ENCODE measurements at regions not wholly inside any gene's neighbourhood (a gene's known extent, or its start where the extent isn't known, plus 50 kb on each side); places are given as distances from the start of the nearest gene placed in this dataset.

DNA sequence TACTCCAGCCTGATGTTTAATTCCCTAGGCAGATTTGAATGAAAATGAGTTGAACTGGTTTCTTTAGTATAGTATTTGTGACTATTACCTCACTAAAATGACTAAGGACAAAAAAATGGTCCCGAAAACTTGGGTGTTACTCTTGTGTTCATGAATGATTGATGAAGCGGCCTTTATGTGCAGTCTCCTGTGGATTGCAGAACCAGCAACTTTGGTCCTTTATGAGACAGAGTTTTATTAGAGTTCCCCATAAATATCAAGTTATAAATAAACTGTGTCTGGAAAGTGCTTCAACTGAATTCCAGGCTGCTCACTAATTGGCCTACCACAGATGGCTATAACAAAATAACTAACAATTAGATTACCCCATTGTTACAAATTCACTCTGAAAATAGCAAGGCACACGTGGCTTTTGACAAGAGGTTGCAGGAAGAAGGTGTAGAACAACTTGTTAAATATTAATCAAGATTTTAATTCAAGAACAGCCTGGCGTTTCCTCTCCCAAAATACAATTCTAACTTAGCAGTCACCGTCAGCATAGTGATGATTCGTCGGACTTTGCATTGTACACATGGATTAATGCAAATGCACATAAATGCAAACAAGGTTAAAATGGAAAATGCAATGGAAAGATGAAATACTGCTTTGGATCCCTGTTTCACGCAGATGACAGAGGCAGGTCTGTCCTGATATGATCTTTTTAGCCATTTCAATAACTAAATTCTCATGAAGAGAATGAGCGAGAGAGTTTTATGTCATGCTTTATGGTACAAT is 567.3 kb upstream of the ZNF717 start:
- DNase-seq: no peak

DNA sequence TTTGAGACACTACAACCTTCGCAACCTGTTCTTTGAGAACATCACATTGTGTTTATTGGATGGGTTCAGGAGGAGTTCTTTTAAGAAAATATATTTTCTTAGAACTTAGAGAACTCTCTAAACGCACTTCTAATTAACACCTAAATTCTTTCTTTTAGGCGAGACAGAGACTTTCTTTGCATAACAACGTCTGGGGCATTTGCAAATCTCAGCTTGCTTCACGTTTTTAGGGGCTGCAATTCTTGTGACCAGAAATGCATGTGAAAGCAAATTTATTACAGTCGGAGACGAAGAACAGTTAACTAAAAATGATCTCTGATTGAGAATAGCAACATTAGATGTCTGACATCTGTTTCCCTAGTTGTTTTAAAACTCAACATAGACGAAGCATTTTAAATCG is 568.3 kb upstream of the ZNF717 start:
- no peak for DNase-seq

DNA sequence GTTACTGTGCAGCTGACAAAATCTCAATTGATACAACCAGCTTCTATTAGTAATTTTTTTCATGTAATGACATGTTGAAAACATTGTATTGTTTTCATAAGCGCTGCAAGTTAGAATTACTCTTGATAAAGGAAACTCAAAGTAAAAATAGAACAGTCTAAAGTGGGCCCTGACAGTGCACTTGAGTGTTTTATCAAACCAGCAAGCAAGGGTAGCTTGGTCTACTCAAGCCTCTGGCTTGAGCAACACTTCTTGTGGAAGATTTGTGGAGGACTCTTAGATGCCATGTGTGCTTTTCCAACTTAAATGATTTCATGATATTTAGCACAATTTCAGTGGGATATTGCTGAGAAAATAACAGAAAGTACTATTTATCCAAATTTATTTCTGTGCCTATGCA is 575.7 kb upstream of the ZNF717 start:
- no peak for DNase-seq

DNA sequence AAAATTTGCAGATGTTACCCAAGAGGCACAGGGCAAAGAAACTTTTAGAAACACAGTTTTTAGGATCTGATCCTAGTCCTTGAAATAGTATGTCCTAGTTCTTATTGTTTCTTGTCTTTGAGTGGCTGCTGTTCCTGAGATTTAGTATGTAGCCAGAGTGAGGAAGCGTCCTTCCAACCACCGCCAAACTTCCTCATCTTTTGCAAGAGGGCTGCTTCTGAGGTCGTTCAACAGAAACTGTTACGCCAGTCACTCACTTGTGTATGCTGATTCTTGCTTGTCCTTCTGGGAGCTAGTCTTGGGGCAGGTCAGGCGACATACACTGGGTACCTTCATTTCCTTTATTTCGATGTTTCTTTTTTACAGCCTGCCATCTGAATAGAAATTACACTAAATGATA is 577.3 kb upstream of the ZNF717 start:
- no peak for DNase-seq

DNA sequence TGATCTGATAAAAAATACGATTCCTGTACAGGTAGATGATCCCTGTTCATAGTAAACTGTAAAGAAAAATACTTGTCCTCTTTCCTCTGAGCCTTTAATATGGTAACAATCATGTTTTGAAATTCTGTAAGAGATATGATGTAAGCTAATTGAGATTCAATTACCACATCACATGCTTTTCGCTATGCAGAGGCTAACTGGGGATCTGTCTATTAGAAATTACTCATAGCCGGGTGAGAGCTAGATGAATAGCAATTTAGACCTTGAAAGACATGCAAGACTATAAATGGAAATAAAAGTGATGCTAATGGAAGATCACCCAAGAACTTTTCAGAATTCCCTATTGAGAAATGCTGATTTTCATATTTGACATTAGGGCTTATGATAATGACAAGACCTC is 579.9 kb upstream of the ZNF717 start:
- no peak for DNase-seq

DNA sequence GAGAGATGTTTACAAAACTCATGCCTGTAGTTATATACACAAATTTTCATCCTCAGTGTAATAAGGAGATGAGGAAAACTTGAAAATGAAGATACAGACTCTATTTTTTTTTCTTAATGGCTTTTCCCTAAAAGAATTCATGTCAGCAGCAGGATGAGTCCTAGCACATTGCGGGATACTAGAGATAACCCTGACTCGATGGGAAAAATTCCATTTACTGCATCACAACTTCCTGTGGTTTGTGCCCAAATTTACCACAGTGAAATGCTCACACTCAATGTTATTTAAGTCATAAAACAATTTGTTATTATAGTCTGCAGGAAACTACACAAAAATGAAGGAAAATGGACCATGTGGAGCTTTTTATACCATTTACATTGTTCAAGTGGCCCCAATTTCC is 581.9 kb upstream of the ZNF717 start:
- no peak for DNase-seq

DNA sequence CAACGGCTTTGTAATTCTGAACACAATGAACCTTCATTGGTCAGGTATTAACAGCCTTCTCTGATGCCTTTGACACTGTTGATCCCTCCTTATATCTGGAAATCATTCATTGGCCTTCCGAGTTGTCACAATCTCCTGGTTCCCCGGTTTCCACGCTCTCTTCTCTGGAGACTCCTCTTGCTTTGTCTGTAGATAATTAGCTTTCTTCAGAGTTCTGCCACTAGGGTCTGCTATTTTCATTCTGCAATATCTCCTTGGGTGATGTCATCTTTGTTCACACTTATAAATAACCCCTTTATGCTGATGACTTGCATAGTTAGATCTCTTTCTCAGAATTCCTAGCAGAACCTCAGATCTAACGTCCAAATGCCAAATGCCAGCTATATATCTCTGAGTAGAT is 583.8 kb upstream of the ZNF717 start:
- no peak for DNase-seq

DNA sequence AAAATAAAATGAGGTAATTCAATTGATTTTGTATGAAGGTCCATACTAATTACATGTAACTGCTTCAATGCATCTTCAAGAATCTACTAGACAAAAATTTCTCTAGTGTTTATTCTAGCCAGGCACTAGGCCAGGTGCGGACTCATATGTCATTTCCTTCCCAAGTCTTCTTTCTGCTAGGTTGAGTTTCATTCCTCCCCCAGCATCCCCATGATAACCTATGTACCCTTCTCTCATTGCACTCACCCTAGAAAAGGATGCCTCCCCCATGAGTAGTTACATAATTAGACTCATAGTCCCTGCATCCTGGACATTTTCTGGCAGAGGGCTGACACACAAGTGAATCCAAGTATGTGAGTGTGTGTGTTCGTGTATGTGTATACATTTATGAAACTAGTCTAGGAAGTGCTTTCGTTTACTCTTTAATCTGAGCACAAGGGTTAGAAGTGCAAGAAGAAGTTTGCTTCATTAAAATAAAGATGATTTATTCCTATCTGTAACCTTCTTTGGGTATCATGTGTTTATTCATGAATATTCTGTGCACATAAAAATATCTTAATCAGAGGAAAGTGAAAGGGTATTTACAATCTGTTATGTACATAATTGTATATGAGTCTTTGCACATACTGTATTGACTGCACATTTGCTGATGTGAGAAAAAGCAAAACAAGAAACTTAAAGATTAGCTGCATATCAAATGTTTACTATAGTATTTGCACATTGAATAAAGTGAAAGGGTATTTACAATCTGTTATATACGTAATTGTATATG is 585.6 kb upstream of the ZNF717 start:
- no peak for DNase-seq

DNA sequence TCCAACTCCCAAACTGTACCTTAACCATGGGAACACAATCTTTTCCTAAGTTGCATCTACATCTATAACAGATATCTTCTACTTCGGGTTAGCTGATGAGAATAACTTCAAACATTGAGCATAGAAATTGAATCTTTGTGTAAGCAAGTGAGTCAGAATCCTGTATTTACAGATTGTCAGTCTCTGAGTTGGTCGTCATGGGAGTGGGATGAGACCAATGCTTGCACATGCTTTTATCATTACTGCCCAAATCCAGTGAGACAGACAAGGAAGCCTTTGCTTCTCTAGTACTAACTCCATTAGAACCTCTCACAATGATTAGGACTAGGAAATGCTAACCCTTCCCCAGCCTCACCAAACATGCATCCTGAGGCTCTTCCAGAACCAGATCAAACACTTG is 587.1 kb upstream of the ZNF717 start:
- no peak for DNase-seq

DNA sequence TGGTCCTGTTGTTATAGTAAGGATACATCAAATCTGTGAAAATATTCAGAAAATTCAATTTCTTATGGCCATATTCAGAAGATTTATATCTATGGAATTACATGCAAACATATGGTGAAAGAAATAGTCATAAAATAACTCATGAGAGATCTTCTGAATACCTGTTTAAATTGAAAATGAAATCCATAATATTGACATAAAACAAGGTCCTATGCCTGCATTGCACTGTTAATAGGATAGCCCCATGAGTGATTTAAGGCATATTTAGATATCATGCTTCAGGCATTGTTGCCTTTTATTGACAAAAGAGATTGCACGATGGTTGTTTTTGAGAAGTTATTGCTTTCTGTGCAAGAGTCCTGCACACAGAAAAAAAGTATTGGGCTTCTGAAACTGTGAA is 591.7 kb upstream of the ZNF717 start:
- DNase-seq: no peak

DNA sequence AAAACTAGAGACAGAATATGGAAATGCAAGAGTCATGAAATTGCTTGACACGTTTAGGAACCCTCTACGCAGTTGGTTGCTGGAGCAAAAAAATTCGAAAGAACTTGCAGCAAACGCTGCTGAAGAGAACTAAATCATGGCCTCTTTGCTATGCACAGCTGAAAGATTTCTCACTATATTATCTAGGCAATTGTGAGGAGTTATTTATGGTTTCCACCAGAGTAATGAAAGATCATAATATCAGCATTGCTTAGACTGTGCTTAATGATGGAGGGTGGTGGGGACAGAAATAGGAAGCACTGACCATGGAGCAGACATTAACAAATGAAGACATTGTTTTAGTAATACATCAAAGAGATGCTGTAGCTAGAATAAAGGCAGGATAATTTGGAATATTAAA is 593.4 kb upstream of the ZNF717 start:
- no peak for DNase-seq

DNA sequence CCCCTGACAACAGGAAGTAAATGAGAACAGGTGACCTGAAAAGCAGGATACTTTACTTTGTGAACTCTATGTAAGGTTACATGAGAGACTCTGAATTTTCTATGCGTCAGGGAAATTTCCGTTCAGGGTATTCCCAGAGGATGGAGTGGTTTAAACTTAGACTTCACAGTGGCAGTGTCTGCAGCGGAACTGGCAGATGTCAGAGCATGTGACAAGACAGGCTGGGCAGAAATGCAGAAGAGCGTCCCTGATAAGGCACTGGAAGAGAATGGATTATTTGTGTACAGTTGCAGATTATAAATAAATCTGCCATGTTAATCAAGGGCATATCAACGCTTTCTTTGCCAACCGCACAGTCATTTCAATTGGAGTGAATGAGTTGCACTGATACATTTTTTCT is 598.4 kb upstream of the ZNF717 start:
- no peak for DNase-seq

DNA sequence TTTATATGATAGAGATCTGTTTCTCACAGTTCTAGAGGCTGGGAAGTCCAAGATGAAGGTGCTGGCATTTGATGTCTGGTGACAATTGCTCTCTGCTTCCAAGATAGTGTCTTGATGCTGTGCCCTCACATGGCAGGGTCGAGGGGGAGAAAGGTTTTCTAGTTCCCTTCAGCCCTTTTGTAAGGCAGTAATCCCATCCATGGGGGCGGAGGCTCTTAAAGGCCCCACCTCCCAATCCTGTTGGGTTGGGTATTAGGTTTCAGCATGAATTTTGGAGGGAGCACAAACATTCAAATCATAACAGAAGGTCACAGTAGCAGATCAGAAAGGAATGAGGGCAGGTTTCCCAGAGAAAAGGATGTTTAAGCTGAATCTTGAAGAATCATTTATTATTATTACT is 601.7 kb upstream of the ZNF717 start:
- no peak for DNase-seq

DNA sequence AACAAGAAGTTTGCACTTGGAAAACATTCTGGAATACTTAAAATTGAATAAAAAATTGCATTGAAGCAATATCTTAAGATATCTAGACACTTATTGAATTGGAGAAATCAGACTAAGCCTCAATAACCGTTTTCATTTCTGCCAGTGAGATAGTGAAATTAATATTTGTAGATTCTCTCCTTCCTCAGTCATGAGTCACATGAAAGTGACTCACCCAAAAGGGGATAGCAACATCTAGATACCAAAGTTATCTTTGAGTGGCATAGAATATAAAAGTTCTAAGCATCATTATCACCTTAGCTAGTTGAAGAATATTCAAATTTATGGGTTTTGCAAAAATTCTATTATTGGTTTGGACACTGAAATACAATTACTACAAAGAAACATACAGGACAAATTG is 614.8 kb upstream of the ZNF717 start:
- DNase-seq: no peak

DNA sequence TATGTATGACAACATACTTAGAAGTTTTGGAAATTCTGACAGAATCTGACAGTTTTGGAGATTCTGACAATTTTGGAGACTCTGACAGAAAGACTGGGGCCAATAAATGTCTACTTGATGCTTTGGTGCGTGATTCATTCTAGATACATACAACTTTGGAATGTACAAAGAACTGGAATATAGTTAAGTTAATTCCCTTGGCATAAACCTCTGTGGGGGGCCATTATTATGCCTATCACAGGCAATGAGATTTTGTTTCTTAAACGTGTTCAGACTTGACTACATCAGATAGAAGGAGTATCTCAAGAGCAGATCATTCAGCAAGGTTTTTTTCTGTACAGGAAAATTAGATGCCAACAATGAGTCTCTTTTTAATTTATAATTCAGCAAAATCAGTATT is 617.6 kb upstream of the ZNF717 start:
- no peak for DNase-seq

DNA sequence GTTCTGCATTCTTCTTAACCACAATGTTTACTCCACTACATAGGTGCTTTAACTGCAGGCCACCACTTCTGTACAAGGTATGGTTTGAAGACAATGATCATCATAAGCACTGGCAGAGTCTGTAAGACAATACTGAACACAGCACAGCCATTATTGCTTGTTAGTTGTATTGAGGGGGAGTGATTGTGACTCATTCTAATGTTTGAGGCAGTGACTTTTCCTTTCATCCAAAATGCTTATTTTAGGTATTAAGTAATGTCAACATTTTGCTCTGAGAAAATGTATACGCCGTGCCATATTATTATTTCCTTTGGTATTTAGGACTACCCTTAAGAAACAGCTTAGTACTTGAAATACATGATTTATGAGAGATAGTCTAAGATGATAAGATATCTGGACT is 618.2 kb upstream of the ZNF717 start:
- no peak for DNase-seq

DNA sequence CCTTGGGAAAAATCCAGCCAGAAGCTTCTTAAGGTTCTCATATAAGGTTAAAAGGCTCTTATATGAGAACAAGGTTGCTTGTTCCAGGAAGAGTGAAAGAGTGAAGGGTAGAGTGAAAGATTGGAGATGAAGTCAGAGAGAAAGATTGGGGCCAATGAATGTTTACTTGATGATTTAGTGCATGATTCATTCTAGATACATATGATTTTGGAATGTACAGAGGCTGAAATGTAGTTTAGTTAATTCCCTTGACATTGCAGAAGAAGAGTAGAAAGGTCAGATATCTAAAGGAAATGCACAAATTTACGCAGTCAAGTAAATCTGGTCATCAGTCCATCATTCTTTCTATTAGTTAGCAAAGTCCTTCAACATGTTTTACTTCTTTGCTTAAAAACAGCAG is 619.8 kb upstream of the ZNF717 start:
- DNase-seq: no peak

DNA sequence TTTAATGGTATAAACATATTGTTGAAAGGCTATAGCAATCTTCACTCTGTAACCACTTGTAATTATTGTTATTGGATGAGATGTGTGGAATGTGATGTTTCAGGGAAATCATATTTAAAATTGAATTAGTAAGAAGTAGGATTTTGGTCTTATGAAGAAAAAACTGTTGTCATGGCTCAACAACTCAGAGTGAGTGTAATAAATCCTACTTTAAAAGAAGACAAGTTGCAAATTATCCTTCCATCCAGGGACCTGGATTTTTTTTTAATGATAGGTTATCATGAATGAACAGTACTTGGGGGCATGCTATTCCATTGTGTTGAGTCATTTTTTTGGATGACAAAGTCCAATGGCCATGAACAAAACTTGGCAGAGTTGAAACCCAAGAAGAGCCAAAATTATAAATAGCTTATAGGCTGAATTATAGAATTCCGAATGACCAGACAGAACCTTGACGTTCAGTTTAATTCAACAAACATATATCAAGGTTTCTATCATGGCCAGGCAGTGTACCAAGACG is 625.5 kb upstream of the ZNF717 start:
- DNase-seq: no peak

DNA sequence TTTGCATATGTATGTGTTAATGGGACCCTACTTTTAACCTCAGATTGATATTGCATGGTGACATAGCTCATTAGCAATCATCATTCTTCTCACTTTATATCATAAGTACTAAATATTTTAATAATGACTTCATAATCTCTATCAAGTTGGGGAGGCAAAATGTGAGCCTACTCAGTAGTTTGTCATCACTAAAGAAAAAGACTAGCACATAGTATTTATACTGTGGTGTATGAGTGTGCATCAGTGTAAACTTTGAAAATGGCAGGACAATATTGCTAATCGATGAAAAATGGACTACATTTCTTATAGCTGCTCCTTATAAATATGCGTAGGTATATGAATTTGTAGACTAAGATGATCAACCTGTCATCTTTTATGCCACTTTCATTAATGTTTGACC is 624.5 kb upstream of the ROBO2 start:
- DNase-seq: no peak

DNA sequence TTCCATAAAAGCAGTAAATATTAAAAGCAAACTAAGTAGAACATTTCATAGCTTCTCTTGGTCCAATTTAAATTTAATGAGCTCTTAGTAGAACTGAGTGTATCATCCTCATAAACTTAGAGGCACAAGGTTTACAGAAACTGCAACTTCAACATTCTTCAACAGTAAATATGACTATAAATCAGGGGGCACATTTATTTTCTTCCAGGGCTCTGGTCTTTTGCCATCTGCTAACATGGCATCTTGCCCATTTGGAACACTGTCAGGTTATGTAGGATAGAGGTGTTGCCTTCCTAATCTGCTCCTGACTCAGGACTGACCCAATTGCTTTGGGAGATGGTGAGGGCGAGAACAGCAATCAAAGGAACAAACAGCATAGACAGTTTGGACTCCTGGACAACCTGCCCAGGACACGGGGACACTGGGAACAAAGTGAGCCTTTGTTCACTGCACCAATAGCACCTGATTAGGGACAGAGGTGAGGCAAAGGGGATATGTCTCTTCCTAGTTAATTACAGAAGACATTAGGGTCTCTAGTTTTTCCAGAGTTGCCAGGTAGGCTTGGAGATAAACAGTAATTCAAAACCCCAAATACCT is 610.2 kb upstream of the ROBO2 start:
- no peak for DNase-seq

DNA sequence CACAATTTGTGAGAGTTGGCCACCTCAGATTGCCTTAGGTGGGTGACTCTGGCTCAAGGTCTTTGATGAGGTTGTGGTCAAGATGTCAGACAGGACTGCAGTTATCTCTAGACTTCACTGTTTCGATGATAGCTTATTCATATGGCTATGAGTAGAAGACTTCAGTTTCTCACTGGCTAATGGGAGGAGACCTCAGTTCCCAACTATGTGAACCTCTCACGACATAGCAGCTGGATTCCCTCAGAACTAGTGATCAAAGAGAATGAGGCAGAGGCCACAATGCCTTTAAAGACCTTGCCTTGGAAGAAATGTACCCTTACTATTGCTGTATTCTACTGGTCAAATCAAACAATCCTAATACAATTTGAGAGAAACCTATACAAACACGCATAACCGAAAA is 607.5 kb upstream of the ROBO2 start:
- no peak for DNase-seq

DNA sequence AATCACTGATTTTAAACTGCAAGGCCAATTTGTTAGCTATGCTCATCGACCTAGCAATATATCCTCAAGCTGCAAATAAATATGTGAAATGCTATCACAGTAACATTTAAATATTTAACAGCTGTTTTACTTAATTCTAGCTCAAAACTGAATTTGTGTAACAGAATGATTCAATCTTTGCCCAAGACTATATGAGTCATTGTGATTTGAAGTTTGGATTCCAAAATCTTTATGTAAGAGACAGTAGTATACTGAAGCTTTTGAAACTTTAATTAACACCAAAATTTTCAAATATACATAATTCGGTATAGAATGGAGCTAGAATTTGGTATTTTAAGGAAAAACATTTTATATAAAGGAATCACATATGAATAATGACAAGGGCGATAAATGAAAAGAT is 603.0 kb upstream of the ROBO2 start:
- no peak for DNase-seq

DNA sequence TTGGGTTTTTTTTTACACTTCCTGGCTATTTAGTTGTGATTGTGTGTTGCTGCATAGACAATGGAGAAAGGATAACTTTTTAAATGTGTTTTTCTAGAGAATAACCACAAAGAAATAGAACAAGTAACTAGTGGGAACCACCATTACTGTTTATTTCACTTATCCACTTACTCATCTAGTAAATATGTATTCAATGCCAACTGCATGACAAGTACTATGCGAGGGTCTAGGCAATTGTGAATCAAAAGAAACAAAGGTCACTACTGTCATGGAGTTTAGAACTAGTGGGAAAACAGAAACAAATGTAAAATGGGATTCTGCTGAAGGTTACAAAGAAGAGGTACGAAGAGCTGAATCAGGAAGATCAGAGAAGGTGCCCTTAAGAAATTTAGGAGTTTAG is 600.9 kb upstream of the ROBO2 start:
- DNase-seq: no peak

DNA sequence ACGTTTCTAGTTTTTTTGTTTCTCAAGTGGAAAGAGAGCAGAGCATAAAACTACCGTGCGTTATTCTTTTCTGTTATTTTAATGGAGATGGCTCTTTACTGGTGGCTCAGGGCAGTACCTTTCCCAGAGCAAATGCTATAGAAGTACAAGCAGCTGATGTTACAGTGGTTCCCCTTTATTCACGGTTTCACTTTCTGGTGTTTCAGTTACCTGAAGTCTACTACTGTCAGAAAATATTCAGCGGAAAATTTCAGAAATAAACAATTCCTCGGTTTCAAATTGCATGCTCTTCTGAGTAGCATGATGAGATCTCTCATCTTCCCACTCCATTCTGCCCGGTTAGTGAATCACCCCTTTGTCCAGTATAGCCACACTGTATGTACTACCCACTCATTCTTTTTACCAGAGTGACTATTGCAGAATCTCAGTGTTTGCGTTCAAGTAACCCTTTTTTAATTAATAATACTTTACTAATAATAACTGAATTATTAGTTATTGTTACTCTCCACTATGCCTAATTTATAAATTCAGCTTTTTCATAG is 597.5 kb upstream of the ROBO2 start:
- no peak for DNase-seq
